NCI-H524 treated with DMSO at 0.1 percent for 48 hours (cell line): ENCODE measurements at regions not wholly inside any gene's neighbourhood (a gene's known extent, or its start where the extent isn't known, plus 50 kb on each side); places are given as distances from the start of the nearest gene placed in this dataset.

Experiments used
- DNase-seq: peaks from one replicate; lab custom pipeline; 2025; lab: John Stamatoyannopoulos, UW

- peak; percentile 19 for DNase-seq
Measured at GRCh38 chr2:105449076-105449475, 50.2 kb upstream of the FHL2 start.
